OCI-LY1 (cell line): ENCODE measurements at regions not wholly inside any gene's neighbourhood (a gene's known extent, or its start where the extent isn't known, plus 50 kb on each side); places are given as distances from the start of the nearest gene placed in this dataset.

ENCODE experiments used
- H2AFZ ChIP-seq: fragments of 200-600 bp; sonication (generic), shearing (Covaris generic); 2 replicates; pipeline ENCODE4 v1.6.0; 2014; ENCODE audit warnings: antibody characterized with exemption, mild to moderate bottlenecking, low read length
- H3F3A ChIP-seq: fragments of 200-600 bp; sonication (generic), shearing (Covaris generic); 2 replicates; pipeline ENCODE4 v1.6.0; 2014; ENCODE audit warnings: mild to moderate bottlenecking, antibody characterized with exemption, low read length, moderate library complexity; ENCODE audit not compliant: insufficient read depth
- H3K27ac ChIP-seq: fragments of 200-600 bp; sonication (generic); 2 replicates; pipeline ENCODE4 v1.5.1; 2014; ENCODE audit warnings: low read length, mixed run types, mild to moderate bottlenecking, low read depth; ENCODE audit not compliant: poor library complexity, severe bottlenecking
- H3K27me3 ChIP-seq: fragments of 200-600 bp; sonication (generic); 2 replicates; pipeline ENCODE4 v1.6.0; 2014; ENCODE audit warnings: antibody characterized with exemption, mild to moderate bottlenecking, low read length, moderate library complexity; ENCODE audit not compliant: insufficient read depth
- H3K36me3 ChIP-seq: fragments of 200-600 bp; sonication (generic); 2 replicates; pipeline ENCODE4 v1.6.1; 2014; ENCODE audit warnings: mild to moderate bottlenecking, antibody characterized with exemption, low read length, moderate library complexity, mixed read lengths; ENCODE audit not compliant: insufficient read depth
- H3K4me1 ChIP-seq: fragments of 200-600 bp; sonication (generic); 2 replicates; pipeline ENCODE4 v1.5.1; 2014; ENCODE audit warnings: mild to moderate bottlenecking, low read length, moderate library complexity; ENCODE audit not compliant: insufficient read depth, severe bottlenecking
- H3K4me2 ChIP-seq: fragments of 200-600 bp; sonication (generic), shearing (Covaris generic); 2 replicates; pipeline ENCODE4 v1.6.1; 2014; ENCODE audit warnings: low read length
- H3K4me3 ChIP-seq: fragments of 200-600 bp; sonication (generic); 2 replicates; pipeline ENCODE4 v1.5.1; 2014; ENCODE audit warnings: low read length, low read depth, mild to moderate bottlenecking, mixed read lengths; ENCODE audit not compliant: poor library complexity, severe bottlenecking
- H3K79me2 ChIP-seq: fragments of 200-600 bp; shearing (Covaris generic); 2 replicates; pipeline ENCODE4 v1.6.1; 2016; ENCODE audit warnings: mixed run types, low read length, mixed read lengths; ENCODE audit not compliant: insufficient read depth
- H3K9ac ChIP-seq: fragments of 200-600 bp; sonication (generic), shearing (Covaris generic); 2 replicates; pipeline ENCODE4 v1.6.1; 2014; ENCODE audit warnings: mild to moderate bottlenecking, low read length, mixed read lengths
- H3K9me2 ChIP-seq: fragments of 200-600 bp; sonication (generic), shearing (Covaris generic); 2 replicates; pipeline ENCODE4 v1.6.1; 2014; ENCODE audit warnings: low read depth, mild to moderate bottlenecking, low read length, mixed read lengths
- H3K9me3 ChIP-seq: fragments of 200-600 bp; shearing (Covaris generic); 2 replicates; pipeline ENCODE4 v1.6.1; 2014; ENCODE audit warnings: low read length, mixed read lengths
- H4K20me1 ChIP-seq: fragments of 200-600 bp; sonication (generic), shearing (Covaris generic); 2 replicates; pipeline ENCODE4 v1.6.0; 2016; ENCODE audit warnings: mild to moderate bottlenecking, low read length; ENCODE audit not compliant: insufficient read depth
- CTCF ChIP-seq: fragments of 200-600 bp; sonication (generic), shearing (Covaris generic); IDR thresholded peaks from 2 replicates; pipeline ENCODE4 v1.5.1; 2017; ENCODE audit warnings: mild to moderate bottlenecking, antibody characterized with exemption, low read length, moderate library complexity, mixed read lengths
- EZH2 ChIP-seq: fragments of 200-600 bp; sonication (generic), shearing (Covaris generic); IDR thresholded peaks from 2 replicates; pipeline ENCODE4 v1.8.0; 2017; ENCODE audit warnings: borderline replicate concordance, mixed run types, mild to moderate bottlenecking, antibody characterized with exemption, low read length, moderate library complexity, mixed read lengths

DNA sequence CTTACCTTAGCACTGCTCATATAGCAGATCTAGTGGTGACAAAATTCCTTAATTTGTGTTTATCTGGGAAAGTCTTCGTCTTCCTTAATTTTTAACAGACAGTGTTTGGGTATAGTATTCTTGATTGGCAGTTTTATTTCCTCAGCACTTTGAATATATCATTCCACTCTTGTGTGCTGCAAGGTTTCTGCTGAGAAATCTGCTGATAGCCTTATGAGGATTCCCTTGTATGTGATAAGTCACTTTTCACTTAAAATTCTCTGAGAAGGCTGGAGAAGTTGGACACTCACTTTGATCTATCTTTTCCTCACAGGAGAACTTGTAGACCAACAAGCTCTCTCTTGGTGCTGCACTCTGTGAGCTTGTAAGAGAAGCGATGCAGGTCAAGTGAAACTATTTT is 306.1 kb upstream of the RTL1 start:
- H3K9me2 ChIP-seq: no peaks in the 10 kb centered on the region
- no peak overlapping the region for H3K4me2 ChIP-seq
- H3K36me3 ChIP-seq: no peaks in the 10 kb centered on the region; the same call in 1 of the 2 replicates
- H3K9ac ChIP-seq: no peak overlapping the region
- H3K27me3 ChIP-seq: no peaks in the 10 kb centered on the region; the same call in 1 of the 2 replicates
- no peaks in the 10 kb centered on the region for H4K20me1 ChIP-seq
- no peak overlapping the region for H2AFZ ChIP-seq
- H3K4me1 ChIP-seq: no peaks in the 10 kb centered on the region
- H3K4me3 ChIP-seq: no peak overlapping the region
- H3K27ac ChIP-seq: no peak overlapping the region
- H3F3A ChIP-seq: no peaks in the 10 kb centered on the region
- TF ChIP-seq EZH2 (no peak), CTCF (no peak)
- H3K9me3 ChIP-seq: peaks cover 3% of the 10 kb centered on the region; the same call in 1 of the 2 replicates
- no peaks in the 10 kb centered on the region for H3K79me2 ChIP-seq

- Histone ChIP-seq H3K4me3 (no peak overlapping the region), H4K20me1 (no peaks in the 10 kb centered on the region), H3K36me3 (no peaks in the 10 kb centered on the region), H3K4me1 (no peaks in the 10 kb centered on the region), H3K9me3 (no peaks in the 10 kb centered on the region), H2AFZ (no peak overlapping the region), H3K9ac (no peak overlapping the region), H3F3A (no peaks in the 10 kb centered on the region), H3K79me2 (no peaks in the 10 kb centered on the region), H3K27ac (no peak overlapping the region), H3K4me2 (no peak overlapping the region), H3K9me2 (no peaks in the 10 kb centered on the region), H3K27me3 (no peaks in the 10 kb centered on the region)
- TF ChIP-seq EZH2 (no peak), CTCF (no peak)
These were observed 311.7 kb upstream of the RTL1 start for GRCh38 chr14:101215266-101215665.

- Histone ChIP-seq H3F3A (no peaks in the 10 kb centered on the region), H3K9ac (no peak overlapping the region), H3K36me3 (no peaks in the 10 kb centered on the region), H3K4me1 (no peaks in the 10 kb centered on the region), H3K4me3 (no peak overlapping the region), H3K9me2 (no peaks in the 10 kb centered on the region), H2AFZ (no peak overlapping the region), H3K27ac (no peak overlapping the region), H3K4me2 (no peak overlapping the region), H3K9me3 (no peaks in the 10 kb centered on the region), H3K27me3 (no peaks in the 10 kb centered on the region), H3K79me2 (no peaks in the 10 kb centered on the region), H4K20me1 (no peaks in the 10 kb centered on the region)
- no peak for TF ChIP-seq CTCF
- no peak for TF ChIP-seq EZH2
These were observed 312.4 kb upstream of the RTL1 start for GRCh38 chr14:101215927-101216326.
